Uterus (tissue), 3 donors: ENCODE measurements at regions not wholly inside any gene's neighbourhood (a gene's known extent, or its start where the extent isn't known, plus 50 kb on each side); places are given as distances from the start of the nearest gene placed in this dataset.

Source experiments
- DNase-seq, 2 donors: peaks; one replicate each; pipeline ENCODE4 v3.0.0-alpha.2; 2019 to 2020
- H3K27ac ChIP-seq, 2 donors: fragments of 200-600 bp; sonication (generic); 1 replicate in 1 of 2; 2 replicates in 1 of 2; pipeline ENCODE4 v1.5.1; 2016 to 2018
- H3K27me3 ChIP-seq, 2 donors: fragments of 200-600 bp; sonication (generic); one replicate each; pipeline ENCODE4 v1.5.1; 2018 to 2019; ENCODE audit warnings: control low read depth in 1 of 2
- H3K36me3 ChIP-seq, 2 donors: fragments of 200-600 bp; sonication (generic); one replicate each; pipeline ENCODE4 v1.5.1; 2019; ENCODE audit warnings: control low read depth in 1 of 2
- H3K4me1 ChIP-seq, 2 donors: fragments of 200-600 bp; sonication (generic); one replicate each; pipeline ENCODE4 v1.5.1; 2018 to 2019; ENCODE audit warnings: control low read depth in 1 of 2
- H3K4me3 ChIP-seq, 2 donors: fragments of 200-600 bp; sonication (generic); 1 replicate in 1 of 2; 2 replicates in 1 of 2; pipeline ENCODE4 v1.5.1; 2018 to 2019; ENCODE audit warnings: mild to moderate bottlenecking in 1 of 2
- H3K9me3 ChIP-seq, 2 donors: fragments of 200-600 bp; sonication (generic); one replicate each; pipeline ENCODE4 v1.5.1; 2019; ENCODE audit warnings: control low read depth in 1 of 2
- POLR2A ChIP-seq, 2 donors: fragments of 450-650 bp; IDR thresholded peaks; one replicate each; pipeline ENCODE4 v1.6.1; 2016; ENCODE audit warnings: antibody characterized with exemption in 2 of 2, mild to moderate bottlenecking in 1 of 2, moderate library complexity in 1 of 2
- intact Hi-C: fragments of 100-400 bp; cut with DNase I; formaldehyde crosslinking; loops from one replicate; pipeline ENCODE4 v1.15.1; 2023; ENCODE audit warnings: low total_unique reads
- TF ChIP-seq, protein P1 (sequence below), 4 experiments: fragments of 200-600 bp in 2 of 4; fragments of 450-650 bp in 2 of 4; sonication (generic) in 2 of 4; IDR thresholded peaks; one replicate each; pipeline ENCODE4 v1.5.1; 2016 to 2019; ENCODE audit warnings: antibody characterized with exemption in 4 of 4, mild to moderate bottlenecking in 2 of 4, moderate library complexity in 1 of 4
- donor health status: DM: yes; HTN: yes; CAD: no.

GRCh38 chr5:104965006-104965405 is 1402.4 kb upstream of the NUDT12 start:
- Histone ChIP-seq H3K4me3 (no peak overlapping the region), H3K4me1 (no peaks in the 10 kb centered on the region), H3K27me3 (no peaks in the 10 kb centered on the region), H3K27ac (no peak overlapping the region), H3K9me3 (no peaks in the 10 kb centered on the region), H3K36me3 (no peaks in the 10 kb centered on the region)
- DNase-seq, result no peak
- intact Hi-C loops, result no loop called here
- TF ChIP-seq, protein P1, sequence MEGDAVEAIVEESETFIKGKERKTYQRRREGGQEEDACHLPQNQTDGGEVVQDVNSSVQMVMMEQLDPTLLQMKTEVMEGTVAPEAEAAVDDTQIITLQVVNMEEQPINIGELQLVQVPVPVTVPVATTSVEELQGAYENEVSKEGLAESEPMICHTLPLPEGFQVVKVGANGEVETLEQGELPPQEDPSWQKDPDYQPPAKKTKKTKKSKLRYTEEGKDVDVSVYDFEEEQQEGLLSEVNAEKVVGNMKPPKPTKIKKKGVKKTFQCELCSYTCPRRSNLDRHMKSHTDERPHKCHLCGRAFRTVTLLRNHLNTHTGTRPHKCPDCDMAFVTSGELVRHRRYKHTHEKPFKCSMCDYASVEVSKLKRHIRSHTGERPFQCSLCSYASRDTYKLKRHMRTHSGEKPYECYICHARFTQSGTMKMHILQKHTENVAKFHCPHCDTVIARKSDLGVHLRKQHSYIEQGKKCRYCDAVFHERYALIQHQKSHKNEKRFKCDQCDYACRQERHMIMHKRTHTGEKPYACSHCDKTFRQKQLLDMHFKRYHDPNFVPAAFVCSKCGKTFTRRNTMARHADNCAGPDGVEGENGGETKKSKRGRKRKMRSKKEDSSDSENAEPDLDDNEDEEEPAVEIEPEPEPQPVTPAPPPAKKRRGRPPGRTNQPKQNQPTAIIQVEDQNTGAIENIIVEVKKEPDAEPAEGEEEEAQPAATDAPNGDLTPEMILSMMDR (IDR thresholded peaks at IDR 0.05), result no peak
- TF ChIP-seq POLR2A (IDR thresholded peaks at IDR 0.05), result no peak

DNA sequence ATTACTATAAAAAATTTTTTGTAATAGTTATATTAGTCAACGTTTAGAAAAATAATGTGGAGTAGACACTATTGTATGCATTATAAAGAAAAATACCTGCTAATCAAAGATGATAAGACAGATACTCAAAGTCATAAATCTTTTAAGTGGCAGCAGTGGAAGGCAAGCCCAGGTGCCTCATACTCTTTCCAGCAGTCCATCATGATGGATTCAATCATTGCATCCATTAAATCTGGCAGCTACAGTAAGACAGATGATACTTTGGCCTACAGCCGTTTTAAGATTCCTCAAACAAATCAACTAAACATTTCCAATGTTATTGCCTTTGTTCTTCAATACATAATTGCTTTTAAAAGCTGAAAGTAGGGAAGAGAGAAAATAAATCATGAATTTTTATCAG is 1392.9 kb upstream of the NUDT12 start:
- H3K9me3 ChIP-seq, result no peaks in the 10 kb centered on the region
- intact Hi-C loops, result no loop called here
- H3K36me3 ChIP-seq, result no peaks in the 10 kb centered on the region
- DNase-seq, result no peak
- H3K4me1 ChIP-seq, result no peaks in the 10 kb centered on the region
- H3K4me3 ChIP-seq, result no peak overlapping the region
- TF ChIP-seq POLR2A (IDR thresholded peaks at IDR 0.05), result no peak
- TF ChIP-seq, protein P1 (IDR thresholded peaks at IDR 0.05), result no peak
- no peaks in the 10 kb centered on the region for H3K27me3 ChIP-seq
- no peak overlapping the region for H3K27ac ChIP-seq

GRCh38 chr5:104952876-104953275 is 1390.3 kb upstream of the NUDT12 start:
- Histone ChIP-seq H3K4me1 (no peaks in the 10 kb centered on the region), H3K27ac (no peak overlapping the region), H3K4me3 (no peak overlapping the region), H3K27me3 (no peaks in the 10 kb centered on the region), H3K9me3 (no peaks in the 10 kb centered on the region), H3K36me3 (no peaks in the 10 kb centered on the region)
- TF ChIP-seq, protein P1 (IDR thresholded peaks at IDR 0.05), result no peak
- TF ChIP-seq POLR2A (IDR thresholded peaks at IDR 0.05), result no peak
- DNase-seq, result no peak
- intact Hi-C loops, result no loop called here

DNA sequence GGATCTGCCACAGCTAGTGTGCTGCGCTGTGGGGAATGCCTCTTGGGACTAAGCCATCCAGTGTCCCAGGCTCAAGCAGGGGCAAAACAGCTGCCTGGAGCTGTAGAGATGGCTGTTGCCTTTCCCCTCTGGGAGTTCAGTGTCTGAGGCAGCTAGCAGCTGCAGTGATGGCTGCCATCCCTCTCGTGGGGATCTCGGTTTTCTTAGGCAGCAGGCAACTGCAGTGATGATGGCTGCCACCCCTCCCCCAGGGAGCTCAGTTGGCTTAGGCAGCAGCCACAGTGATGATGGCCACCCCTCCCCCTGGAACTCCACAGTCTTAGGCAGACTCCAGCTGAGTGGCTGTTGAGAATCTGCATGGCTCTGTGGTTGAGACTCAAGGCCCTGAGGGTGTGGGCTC is 1389.2 kb upstream of the NUDT12 start:
- Histone ChIP-seq H3K36me3 (no peaks in the 10 kb centered on the region), H3K27ac (no peak overlapping the region), H3K4me3 (no peak overlapping the region), H3K4me1 (no peaks in the 10 kb centered on the region), H3K27me3 (no peaks in the 10 kb centered on the region), H3K9me3 (no peaks in the 10 kb centered on the region)
- no peak for DNase-seq
- TF ChIP-seq, protein P1 (IDR thresholded peaks at IDR 0.05), result no peak
- no peak for TF ChIP-seq POLR2A (IDR thresholded peaks at IDR 0.05)
- intact Hi-C loops, result no loop called here

GRCh38 chr5:104947076-104947475 is 1384.5 kb upstream of the NUDT12 start:
- intact Hi-C loops, result no loop called here
- Histone ChIP-seq H3K9me3 (no peaks in the 10 kb centered on the region), H3K4me1 (no peaks in the 10 kb centered on the region), H3K36me3 (no peaks in the 10 kb centered on the region), H3K4me3 (no peak overlapping the region), H3K27me3 (no peaks in the 10 kb centered on the region), H3K27ac (no peak overlapping the region)
- DNase-seq, result no peak
- TF ChIP-seq, protein P1 (IDR thresholded peaks at IDR 0.05), result no peak
- no peak for TF ChIP-seq POLR2A (IDR thresholded peaks at IDR 0.05)
